ENCODE measurements at regions not wholly inside any gene's neighbourhood (a gene's known extent, or its start where the extent isn't known, plus 50 kb on each side); places are given as distances from the start of the nearest gene placed in this dataset.

- DNase-seq = no peak
Measured at GRCh38 chr10:6305401-6306321, 102.9 kb downstream of the PFKFB3 start.

DNA sequence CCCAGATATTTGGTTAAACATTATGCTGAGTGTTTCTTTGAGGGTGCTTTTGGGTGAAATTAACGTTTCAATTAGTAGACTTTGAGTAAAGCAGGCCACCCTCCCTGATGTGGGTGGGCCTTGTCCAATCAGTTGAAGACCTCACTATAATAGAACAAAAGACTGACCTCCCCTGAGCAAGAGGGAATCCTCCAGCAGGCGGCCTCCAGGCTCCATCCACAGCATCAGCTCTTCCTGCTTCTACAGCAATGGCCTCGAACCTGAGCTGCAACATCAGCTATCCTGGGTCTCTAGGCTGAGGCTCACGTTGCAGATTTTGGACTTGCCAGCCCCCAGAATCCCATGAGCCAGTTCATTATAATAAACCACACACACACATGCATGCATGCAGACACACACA lies 104.2 kb downstream of the PFKFB3 start:
- DNase-seq = no peak

DNA sequence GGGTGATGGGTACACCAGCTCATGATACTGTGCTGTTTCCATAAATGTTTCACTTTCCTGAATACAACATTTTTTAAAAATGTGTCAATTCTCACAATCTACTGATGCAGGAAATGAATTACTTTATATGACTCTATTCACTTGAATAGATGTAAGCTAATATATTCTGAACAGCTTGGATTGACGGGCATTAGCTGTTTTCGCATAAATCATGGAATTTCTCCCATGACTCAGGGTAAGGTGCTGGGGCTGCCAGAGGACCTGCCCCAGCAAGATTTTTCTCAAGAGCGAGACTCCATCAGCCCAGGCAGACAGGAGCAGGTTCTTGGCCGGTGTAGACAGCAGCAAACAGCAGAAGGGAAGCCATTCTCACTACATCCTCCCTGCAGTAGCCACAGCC lies 107.1 kb downstream of the PFKFB3 start:
- DNase-seq = no peak

DNA sequence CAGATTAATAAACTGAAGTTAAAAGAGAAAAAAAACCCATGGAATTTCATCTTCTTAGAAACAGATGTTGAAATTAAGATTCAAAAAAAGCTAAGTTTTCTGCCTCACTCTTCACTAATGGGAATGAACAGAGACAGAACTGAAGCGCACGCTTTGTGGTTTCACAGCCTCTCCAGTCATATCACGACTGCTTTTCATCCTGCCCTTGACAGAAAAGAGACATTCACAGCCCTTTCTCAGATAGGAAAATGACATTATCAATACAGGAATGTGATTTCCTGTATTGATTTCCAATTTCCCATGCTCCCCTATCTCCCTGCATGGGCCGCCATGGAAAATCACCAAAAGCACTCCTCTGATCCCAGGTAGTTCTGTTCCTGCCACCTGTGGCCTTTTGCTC lies 108.2 kb downstream of the PFKFB3 start:
- no peak for DNase-seq

GRCh38 chr10:6311700-6312330 lies 109.1 kb downstream of the PFKFB3 start:
- no peak for DNase-seq

- DNase-seq = no peak
Measured at GRCh38 chr10:6312636-6313035, 109.9 kb downstream of the PFKFB3 start.

GRCh38 chr10:6313111-6313895 lies 110.6 kb downstream of the PFKFB3 start:
- no peak for DNase-seq

- DNase-seq = no peak
Measured at GRCh38 chr10:6314620-6315205, 112.0 kb downstream of the PFKFB3 start.

DNA sequence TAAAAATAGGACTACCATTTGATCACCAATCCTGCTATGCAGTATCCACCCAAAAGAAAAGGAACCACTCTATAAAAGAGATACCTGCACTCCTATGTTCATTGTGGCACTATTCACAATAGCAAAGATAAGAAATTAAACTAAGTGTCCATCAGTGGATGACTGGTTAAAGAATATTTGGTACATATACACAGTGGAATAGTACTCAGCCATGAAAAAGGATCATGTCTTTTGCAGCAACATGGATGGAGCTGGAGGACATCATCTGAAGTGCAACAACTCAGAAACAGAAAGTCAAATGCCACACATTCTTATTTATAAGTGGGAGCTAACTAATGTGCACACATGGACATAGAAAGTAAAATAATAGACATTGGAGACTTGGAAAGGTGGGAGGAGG lies 116.4 kb downstream of the PFKFB3 start:
- DNase-seq = no peak

GRCh38 chr10:6320320-6321010 lies 117.7 kb downstream of the PFKFB3 start:
- no peak for DNase-seq

DNA sequence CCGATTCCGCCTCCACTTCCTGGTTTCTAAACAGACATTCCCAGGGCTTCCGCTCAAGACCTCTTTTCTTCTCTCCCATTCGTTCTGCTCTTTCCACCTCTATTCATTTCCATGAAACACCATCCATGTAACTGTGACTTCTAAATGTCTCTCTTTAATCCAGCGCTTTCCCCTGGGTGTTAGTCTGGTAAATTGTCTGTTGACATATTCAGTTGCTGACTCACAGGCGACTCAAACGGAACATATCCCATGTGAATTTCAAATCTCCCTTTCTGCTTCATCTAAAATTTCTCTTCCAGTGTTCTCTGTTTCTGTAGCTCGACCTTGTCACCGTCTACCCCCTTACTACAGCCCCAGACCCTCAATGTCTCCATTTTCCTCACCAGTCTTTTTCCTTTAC lies 119.1 kb downstream of the PFKFB3 start:
- DNase-seq = no peak

GRCh38 chr10:6322805-6323204 lies 120.1 kb downstream of the PFKFB3 start:
- DNase-seq = no peak

- no peak for DNase-seq
Measured at GRCh38 chr10:6327961-6328698, 125.4 kb downstream of the PFKFB3 start.

- no peak for DNase-seq
Measured at GRCh38 chr10:6328699-6329423, 126.1 kb downstream of the PFKFB3 start.

- no peak for DNase-seq
Measured at GRCh38 chr10:6333086-6333485, 130.4 kb downstream of the PFKFB3 start.

- no peak for DNase-seq
Measured at GRCh38 chr10:6333973-6334372, 131.2 kb downstream of the PFKFB3 start.

DNA sequence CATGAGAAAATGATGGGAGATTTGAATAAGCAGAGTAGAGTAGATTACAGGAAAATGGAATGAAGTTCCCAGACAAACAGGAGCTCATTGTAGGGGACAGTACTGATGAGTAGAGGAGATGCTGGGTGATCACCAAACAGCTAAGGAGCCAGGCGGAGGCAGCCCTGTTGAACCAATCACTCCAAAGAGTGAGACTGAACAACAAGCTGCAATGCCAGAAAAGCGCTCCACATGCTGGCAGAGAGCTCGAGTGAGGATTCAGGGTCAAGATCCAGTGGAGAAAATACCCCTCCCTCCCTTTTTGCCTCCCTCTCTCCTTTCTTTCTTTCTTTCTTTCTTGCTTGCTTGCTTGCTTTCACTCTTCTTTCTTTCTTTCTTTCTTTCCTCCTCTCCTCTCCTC lies 133.3 kb downstream of the PFKFB3 start:
- no peak for DNase-seq

GRCh38 chr10:6337382-6337781 lies 134.7 kb downstream of the PFKFB3 start:
- DNase-seq = no peak

- no peak for DNase-seq
Measured at GRCh38 chr10:6338361-6338760, 135.6 kb downstream of the PFKFB3 start.

DNA sequence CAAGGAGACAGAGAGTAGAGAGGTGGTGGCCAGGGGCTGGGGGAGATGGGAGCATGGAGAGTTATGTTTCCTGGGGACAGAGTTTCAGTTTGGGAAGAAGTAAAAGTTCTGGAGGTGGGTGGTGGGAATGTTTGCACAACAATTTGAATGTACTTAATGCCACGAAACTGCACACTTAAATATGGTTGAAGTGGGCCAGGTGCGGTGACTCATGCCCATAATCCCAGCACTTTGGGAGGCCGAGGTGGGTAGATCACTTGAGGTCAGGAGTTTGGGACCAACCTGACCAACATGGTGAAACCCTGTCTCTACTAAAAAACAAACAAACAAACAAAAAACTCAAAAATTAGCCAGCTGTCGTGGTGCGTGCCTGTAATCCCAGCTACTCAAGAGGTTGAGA lies 137.2 kb downstream of the PFKFB3 start:
- no peak for DNase-seq

DNA sequence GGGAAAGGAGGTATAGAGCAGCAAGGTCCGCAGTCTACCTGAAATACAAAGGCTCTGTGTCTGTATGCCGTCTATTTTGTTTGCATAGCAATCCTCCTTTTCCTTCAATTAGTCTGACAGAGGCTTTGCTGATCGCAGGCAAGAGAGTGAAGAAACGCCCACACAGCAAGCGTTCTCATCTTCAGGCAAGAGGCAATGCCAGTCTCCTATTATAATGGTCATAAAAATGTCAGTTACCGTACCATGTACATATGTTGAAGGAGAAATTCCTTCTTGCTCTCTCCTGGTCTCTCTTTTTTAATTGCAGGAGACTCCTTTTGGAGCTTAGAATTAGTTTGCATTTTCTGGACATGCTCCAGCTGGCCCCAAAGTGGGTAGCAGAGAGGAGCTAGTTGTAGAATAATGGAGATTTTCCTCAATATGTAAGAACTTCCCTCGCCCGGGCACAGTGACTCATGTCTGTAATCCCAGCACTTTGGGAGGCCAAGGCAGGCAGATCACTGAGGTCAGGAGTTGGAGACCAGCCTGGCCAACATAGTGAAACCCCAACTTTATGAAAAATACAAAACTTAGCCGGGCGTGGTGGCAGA lies 139.5 kb downstream of the PFKFB3 start:
- no peak for DNase-seq
